DND-41 (cell line): ENCODE measurements at regions not wholly inside any gene's neighbourhood (a gene's known extent, or its start where the extent isn't known, plus 50 kb on each side); places are given as distances from the start of the nearest gene placed in this dataset.

Source experiments
- CTCF ChIP-seq: IDR thresholded peaks from 2 replicates; pipeline ENCODE4 v1.5.1; 2012; ENCODE audit warnings: borderline replicate concordance, low read length, moderate library complexity, mild to moderate bottlenecking; ENCODE audit not compliant: poor library complexity, severe bottlenecking; ENCODE audit errors: extremely low read depth
- EZH2 ChIP-seq: IDR thresholded peaks from 3 replicates; pipeline ENCODE4 v1.6.1; 2012; ENCODE audit warnings: borderline replicate concordance, low read depth, mild to moderate bottlenecking, moderate library complexity, low read length, inconsistent platforms; ENCODE audit not compliant: severe bottlenecking

DNA sequence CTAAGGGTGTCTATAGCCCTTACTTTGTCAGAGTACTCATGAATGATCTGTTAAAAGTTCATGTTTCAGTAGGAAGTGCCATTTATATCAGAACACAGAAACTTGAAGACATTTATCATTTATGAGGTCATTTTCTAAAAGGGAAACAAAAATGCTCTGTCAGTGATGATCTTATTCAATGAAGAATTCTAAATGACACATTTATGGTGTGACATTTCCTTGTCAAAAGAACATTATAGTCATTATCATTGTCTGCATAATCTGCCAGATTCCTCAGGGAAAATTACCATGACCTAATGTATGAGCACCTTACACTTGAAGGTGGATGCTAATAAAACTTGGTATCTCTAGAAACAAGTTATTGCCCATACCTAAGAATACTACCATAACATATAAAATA is 853.8 kb upstream of the SLITRK6 start:
- TF ChIP-seq CTCF: no peak
- TF ChIP-seq EZH2: no peak
